ENCODE measurements at regions not wholly inside any gene's neighbourhood (a gene's known extent, or its start where the extent isn't known, plus 50 kb on each side); places are given as distances from the start of the nearest gene placed in this dataset.

DNA sequence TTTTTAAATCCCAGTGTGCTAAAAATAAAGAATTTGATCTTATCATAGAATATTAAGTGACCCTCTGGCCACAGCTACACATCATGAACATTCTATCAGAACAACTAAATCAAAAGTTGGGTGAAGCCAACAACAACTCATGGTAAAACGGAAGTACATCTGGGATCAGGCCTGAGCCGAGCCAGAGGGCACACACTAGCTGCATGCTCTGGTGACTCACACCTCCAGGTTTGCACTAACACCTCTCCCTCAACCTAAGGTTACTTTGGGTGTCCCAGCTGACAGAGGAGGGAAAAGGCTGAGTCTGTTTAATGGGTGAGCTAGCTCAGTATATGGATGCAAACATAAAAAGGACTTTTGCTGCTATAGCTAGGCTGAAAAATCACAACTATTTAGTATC is 281.6 kb downstream of the HGF start:
- H4K91ac ChIP-seq (replicated peaks; ENCODE audit: insufficient read length, low read length), result no peak overlapping the region
- no peaks in the 10 kb centered on the region for H3K9me3 ChIP-seq (ENCODE audit: insufficient read depth in 2 of 2, low read depth in 1 of 2, low read length in 1 of 2)
- no peak overlapping the region for H3K4ac ChIP-seq (replicated peaks; ENCODE audit: insufficient read length, low read depth, low read length)
- H4K5ac ChIP-seq (ENCODE audit: insufficient read length, low read depth, low read length), result no peak overlapping the region
- H3K18ac ChIP-seq (ENCODE audit: extremely low read depth, low read length), result no peak overlapping the region
- no peak overlapping the region for H3K9ac ChIP-seq (replicated peaks in 1 of 4; ENCODE audit: extremely low read depth in 1 of 4, low read depth in 3 of 4, low read length in 3 of 4)
- no peak for DNase-seq (ENCODE audit: low read depth in 1 of 2, low spot score in 2 of 2)
- no peak overlapping the region for H2BK20ac ChIP-seq (ENCODE audit: low read length)
- 0 out of 7 replicates have a peak, but pooled peaks cover 0 to 3% (median 0%) of the 10 kb centered on the region in 4 experiments for H3K4me1 ChIP-seq (replicated peaks in 1 of 4; ENCODE audit: control insufficient read depth in 3 of 4, insufficient read depth in 4 of 4, low read length in 3 of 4)
- no peaks in the 10 kb centered on the region for H3K79me2 ChIP-seq (ENCODE audit: control insufficient read depth in 1 of 2, insufficient read depth in 2 of 2, low read length in 2 of 2)
- H3K27ac ChIP-seq (ENCODE audit: low read depth, low read length), result no peak overlapping the region
- H2BK15ac ChIP-seq (ENCODE audit: low read length), result no peak overlapping the region
- no peak overlapping the region for H3K23ac ChIP-seq (ENCODE audit: insufficient read length)
- no peak overlapping the region for H3K4me3 ChIP-seq (ENCODE audit: extremely low read depth in 1 of 4, insufficient read depth in 2 of 4, low read depth in 3 of 4, low read length in 4 of 4)
- no peak overlapping the region for H3K14ac ChIP-seq (ENCODE audit: insufficient read length)
- no peak overlapping the region for H2AK5ac ChIP-seq (ENCODE audit: low read depth, low read length)
- no peak overlapping the region for H2AFZ ChIP-seq (ENCODE audit: low read length)
- CTCF ChIA-PET (ENCODE audit: partially characterized antibody), result interaction anchor here (0.6 to 1.1 kb wide), 4 partner anchors 11 to 1251 kb away, joined by 3 read pairs; no protein-coding TSS in a partner anchor
- H4K20me1 ChIP-seq (replicated peaks in 1 of 2; ENCODE audit: control insufficient read depth in 1 of 2, insufficient read depth in 2 of 2, low read length in 2 of 2), result no peaks in the 10 kb centered on the region
- TF ChIP-seq SAP30 (IDR thresholded peaks at IDR 0.05; ENCODE audit: insufficient read depth, insufficient replicate concordance, low read length), result no peak
- no peak for TF ChIP-seq HDAC6 (IDR thresholded peaks at IDR 0.05; ENCODE audit: low read depth, low read length)
- H2BK120ac ChIP-seq (replicated peaks; ENCODE audit: low read depth, low read length), result no peak overlapping the region
- no peak overlapping the region for H3K56ac ChIP-seq (replicated peaks; ENCODE audit: insufficient read length, low read depth, low read length)
- H2BK5ac ChIP-seq (ENCODE audit: low read depth, low read length), result no peak overlapping the region
- no peak overlapping the region for H3K4me2 ChIP-seq (ENCODE audit: insufficient read depth in 1 of 2, low read depth in 2 of 2, low read length in 2 of 2)
- no peaks in the 10 kb centered on the region for H3K36me3 ChIP-seq (ENCODE audit: control insufficient read depth in 2 of 4, insufficient read depth in 4 of 4, low read length in 3 of 4)
- H4K8ac ChIP-seq (ENCODE audit: extremely low read depth, insufficient read depth, low read length), result no peak overlapping the region
- POLR2A ChIA-PET (ENCODE audit: partially characterized antibody), result no interaction called here
- H3K79me1 ChIP-seq (ENCODE audit: low read depth, low read length), result no peaks in the 10 kb centered on the region
- no peak for FAIRE-seq
- 100% methylated on average over 2 of the region's 2 CpGs; no CpG with 5 or more reads in 1 of the 2 experiments for WGBS, 2 experiments (ENCODE audit: extremely low coverage in 1 of 2, insufficient coverage in 1 of 2, insufficient read length in 1 of 2, insufficient replicate concordance in 2 of 2, low coverage in 1 of 2, low lambda C conversion rate in 2 of 2, missing lambda C conversion rate in 1 of 2)
- H2BK12ac ChIP-seq (ENCODE audit: low read depth, low read length), result no peak overlapping the region
- no peaks in the 10 kb centered on the region for H3K23me2 ChIP-seq (ENCODE audit: low read depth, low read length)
- H3K27me3 ChIP-seq (replicated peaks in 1 of 4; ENCODE audit: control insufficient read depth in 3 of 4, extremely low read depth in 1 of 4, insufficient read depth in 3 of 4, low read length in 3 of 4), result no peaks in the 10 kb centered on the region
